ENCODE measurements at regions not wholly inside any gene's neighbourhood (a gene's known extent, or its start where the extent isn't known, plus 50 kb on each side); places are given as distances from the start of the nearest gene placed in this dataset.
"Not testable (repeated sequence)": the region's sequence is repeated elsewhere in the genome, so short reads cannot be mapped to it uniquely, and the experiment has no call there.

GRCh38 chr3:147333098-147333497 lies 73.2 kb downstream of the ZIC4 start:
- no peak for DNase-seq

- no peak for DNase-seq
Measured at GRCh38 chr3:147328711-147329110, 77.6 kb downstream of the ZIC4 start.

GRCh38 chr3:147324356-147324755 lies 82.0 kb downstream of the ZIC4 start:
- no peak for DNase-seq

- no peak for DNase-seq
Measured at GRCh38 chr3:147318900-147319299, 87.4 kb downstream of the ZIC4 start.

GRCh38 chr3:147317080-147317479 lies 89.3 kb downstream of the ZIC4 start:
- not testable (repeated sequence) for DNase-seq

- DNase-seq: no peak
Measured at GRCh38 chr3:147313513-147313912, 92.8 kb downstream of the ZIC4 start.

GRCh38 chr3:147312786-147313280 lies 93.5 kb downstream of the ZIC4 start:
- DNase-seq: no peak

GRCh38 chr3:147311716-147312115 lies 94.6 kb downstream of the ZIC4 start:
- no peak for DNase-seq

GRCh38 chr3:147305533-147306250 lies 100.7 kb downstream of the ZIC4 start:
- no peak for DNase-seq

GRCh38 chr3:147304756-147305155 lies 101.6 kb downstream of the ZIC4 start:
- DNase-seq: no peak

- no peak for DNase-seq
Measured at GRCh38 chr3:147301781-147302180, 104.6 kb downstream of the ZIC4 start.

GRCh38 chr3:147299656-147300055 lies 106.7 kb downstream of the ZIC4 start:
- DNase-seq: no peak

GRCh38 chr3:147298511-147298982 lies 107.8 kb downstream of the ZIC4 start:
- DNase-seq: no peak

- no peak for DNase-seq
Measured at GRCh38 chr3:147297761-147298350, 108.5 kb downstream of the ZIC4 start.

- not testable (repeated sequence) for DNase-seq
Measured at GRCh38 chr3:147287370-147287769, 119.0 kb downstream of the ZIC4 start.

- DNase-seq: no peak
Measured at GRCh38 chr3:147269907-147270306, 136.4 kb downstream of the ZIC4 start.

GRCh38 chr3:147267434-147267833 lies 138.9 kb downstream of the ZIC4 start:
- DNase-seq: no peak

- no peak for DNase-seq
Measured at GRCh38 chr3:147257944-147258343, 148.4 kb downstream of the ZIC4 start.

GRCh38 chr3:147256739-147257138 lies 149.6 kb downstream of the ZIC4 start:
- DNase-seq: no peak

- DNase-seq: no peak
Measured at GRCh38 chr3:147246906-147247305, 159.4 kb downstream of the ZIC4 start.

GRCh38 chr3:147245638-147246037 lies 160.7 kb downstream of the ZIC4 start:
- not testable (repeated sequence) for DNase-seq

- not testable (repeated sequence) for DNase-seq
Measured at GRCh38 chr3:147245022-147245421, 161.3 kb downstream of the ZIC4 start.

GRCh38 chr3:147244397-147244796 lies 161.9 kb downstream of the ZIC4 start:
- DNase-seq: no peak
